ENCODE measurements at regions not wholly inside any gene's neighbourhood (a gene's known extent, or its start where the extent isn't known, plus 50 kb on each side); places are given as distances from the start of the nearest gene placed in this dataset.

DNA sequence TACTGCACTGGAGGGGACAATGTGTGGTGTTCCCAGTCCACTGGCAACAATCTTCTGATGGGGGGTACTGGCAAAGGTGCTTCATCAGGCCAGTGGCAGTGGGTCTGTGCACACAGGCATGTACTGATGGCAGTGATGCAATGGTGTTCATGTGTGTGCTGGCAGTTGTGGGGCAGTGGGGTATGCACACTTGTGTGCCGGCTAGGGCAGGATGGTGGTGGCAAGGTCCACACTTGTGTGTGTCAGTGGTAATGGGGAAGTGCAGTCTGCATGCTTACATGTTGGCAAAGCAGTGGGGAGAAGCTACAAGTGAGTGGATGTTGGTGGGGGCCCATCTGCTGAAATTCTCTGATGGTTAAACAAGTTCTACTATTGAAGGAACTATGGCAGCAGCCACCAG, 504.6 kb upstream of the ZNF462 start:
- DNase-seq = no peak

GRCh38 chr9:106376689-106377088, 486.3 kb upstream of the ZNF462 start:
- DNase-seq = no peak

- DNase-seq = no peak
Observed at GRCh38 chr9:106383072-106383471, 479.9 kb upstream of the ZNF462 start.

- no peak for DNase-seq
Observed at GRCh38 chr9:106387965-106388364, 475.0 kb upstream of the ZNF462 start.

DNA sequence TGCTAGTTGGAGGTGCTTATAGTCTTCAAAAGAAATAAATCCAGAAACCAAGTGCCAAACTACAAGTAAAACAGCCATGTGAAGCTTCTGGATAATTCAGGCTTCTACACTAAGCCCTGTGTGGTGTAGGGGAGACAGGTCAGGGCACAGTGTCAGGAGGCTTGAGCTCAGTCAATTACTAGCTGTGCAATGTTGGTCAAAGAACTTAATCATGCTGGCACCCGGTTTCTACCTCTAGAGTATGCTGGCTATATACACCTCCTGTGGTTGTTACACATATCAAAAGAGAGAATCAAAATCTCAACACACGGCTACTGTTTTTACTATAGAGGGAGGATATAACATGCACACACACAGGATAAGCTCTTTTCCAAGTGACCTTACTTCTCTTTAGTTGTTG, 469.7 kb upstream of the ZNF462 start:
- no peak for DNase-seq

- DNase-seq = no peak
Observed at GRCh38 chr9:106400170-106400569, 462.8 kb upstream of the ZNF462 start.

- DNase-seq = no peak
Observed at GRCh38 chr9:106400950-106401349, 462.0 kb upstream of the ZNF462 start.

DNA sequence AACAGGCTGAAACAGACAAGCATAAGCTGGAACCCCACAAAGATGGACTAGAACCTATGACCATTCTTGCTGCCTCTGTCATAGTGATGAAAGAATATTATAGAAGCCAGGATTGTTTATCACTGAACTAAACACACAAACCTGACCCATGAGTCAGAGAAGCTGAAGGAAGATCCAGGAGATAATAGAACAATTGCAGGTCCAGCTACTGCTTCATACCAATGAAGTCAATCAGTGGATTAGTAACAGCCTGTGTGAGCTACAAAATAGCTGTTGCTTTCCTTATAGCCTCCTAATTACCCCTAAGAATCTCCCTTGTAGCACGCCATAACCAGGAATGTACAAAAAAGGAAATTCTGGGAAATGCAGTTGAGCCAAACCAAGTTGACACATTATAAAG, 459.9 kb upstream of the ZNF462 start:
- DNase-seq = no peak

- DNase-seq = no peak
Observed at GRCh38 chr9:106404137-106404536, 458.8 kb upstream of the ZNF462 start.

- DNase-seq = no peak
Observed at GRCh38 chr9:106405871-106406435, 457.0 kb upstream of the ZNF462 start.

- DNase-seq = no peak
Observed at GRCh38 chr9:106414042-106414441, 448.9 kb upstream of the ZNF462 start.

GRCh38 chr9:106417685-106418084, 445.3 kb upstream of the ZNF462 start:
- no peak for DNase-seq

GRCh38 chr9:106419829-106420228, 443.1 kb upstream of the ZNF462 start:
- no peak for DNase-seq

DNA sequence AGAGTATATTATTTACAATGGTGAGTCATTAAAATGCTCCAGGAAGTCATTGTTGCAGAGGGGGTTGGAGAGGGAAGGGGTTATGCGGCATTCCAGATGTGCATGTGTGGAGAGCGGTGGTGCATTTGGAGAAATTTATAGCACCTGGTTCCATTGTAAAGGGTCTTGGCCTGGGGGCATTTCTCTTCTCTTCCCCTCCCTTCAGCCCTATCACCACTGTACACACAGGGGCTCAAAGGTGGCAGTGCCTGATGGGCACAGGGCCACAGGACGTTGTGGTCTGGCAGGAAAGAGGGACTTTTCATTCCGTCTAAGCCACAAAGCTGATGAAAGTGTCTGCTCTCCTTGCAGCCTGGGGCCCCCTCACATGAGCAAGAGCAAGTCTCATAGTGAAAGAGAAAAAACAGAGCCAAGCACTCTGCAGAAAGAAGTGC, 442.4 kb upstream of the ZNF462 start:
- no peak for DNase-seq

DNA sequence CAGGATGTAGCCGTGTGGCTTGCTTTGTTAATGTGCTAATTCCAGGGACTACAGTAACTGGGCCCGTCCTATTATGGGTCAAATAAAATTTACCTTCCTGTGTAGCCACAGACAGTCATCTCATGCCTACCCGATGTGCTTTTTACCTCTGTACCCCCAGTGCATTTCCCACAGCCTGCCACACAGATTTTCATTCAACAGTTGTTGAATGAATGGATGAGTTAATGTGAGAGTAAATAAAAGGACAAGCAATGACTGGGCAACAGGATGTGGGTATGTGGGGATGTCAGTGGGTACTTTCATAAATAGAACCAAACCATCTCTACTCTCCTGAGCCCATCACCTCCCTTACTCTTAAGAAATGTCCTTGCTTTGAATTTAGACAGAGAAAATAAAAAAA, 441.2 kb upstream of the ZNF462 start:
- DNase-seq = peak; percentile 28

GRCh38 chr9:106423575-106423974, 439.4 kb upstream of the ZNF462 start:
- DNase-seq = no peak

GRCh38 chr9:106432631-106433030, 430.3 kb upstream of the ZNF462 start:
- DNase-seq = no peak

DNA sequence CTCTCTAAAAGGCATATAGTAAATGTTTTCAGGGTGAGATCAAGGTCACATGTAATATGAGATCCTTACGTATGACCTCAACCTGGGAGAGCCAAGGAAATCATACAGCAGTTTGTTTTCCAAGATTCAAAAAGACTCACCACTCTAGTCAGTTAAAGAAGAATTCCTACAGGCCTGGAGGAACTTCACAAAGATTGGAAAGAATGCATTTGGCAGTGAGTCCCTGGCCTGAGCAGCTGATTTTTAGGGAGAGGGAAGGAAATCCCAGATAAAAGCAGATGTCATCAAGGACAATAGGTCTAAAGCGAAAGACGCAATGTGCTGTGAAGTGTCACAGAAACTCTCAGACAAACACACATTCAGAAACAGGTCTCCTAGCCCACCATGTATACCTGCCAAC, 424.0 kb upstream of the ZNF462 start:
- no peak for DNase-seq

GRCh38 chr9:106441283-106441682, 421.7 kb upstream of the ZNF462 start:
- no peak for DNase-seq

- DNase-seq = no peak
Observed at GRCh38 chr9:106443520-106443919, 419.4 kb upstream of the ZNF462 start.

DNA sequence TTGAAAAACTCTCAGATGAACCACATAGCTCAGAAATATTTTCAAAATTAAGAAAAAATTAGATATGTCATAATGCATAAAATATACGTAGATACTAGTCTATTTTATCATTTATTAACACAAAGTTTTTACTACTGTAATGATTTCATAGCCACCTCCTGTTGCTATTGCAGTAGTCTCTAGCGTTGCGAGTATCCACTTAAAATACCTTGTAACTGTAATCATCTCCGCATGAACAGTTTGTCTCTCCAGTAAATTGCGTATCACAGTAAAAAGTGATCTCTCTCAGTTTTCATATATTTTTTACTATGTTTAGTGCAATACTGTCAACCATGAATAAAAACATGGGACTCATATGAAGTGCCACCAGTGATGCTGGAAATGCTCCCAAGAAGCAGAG, 417.9 kb upstream of the ZNF462 start:
- DNase-seq = no peak

DNA sequence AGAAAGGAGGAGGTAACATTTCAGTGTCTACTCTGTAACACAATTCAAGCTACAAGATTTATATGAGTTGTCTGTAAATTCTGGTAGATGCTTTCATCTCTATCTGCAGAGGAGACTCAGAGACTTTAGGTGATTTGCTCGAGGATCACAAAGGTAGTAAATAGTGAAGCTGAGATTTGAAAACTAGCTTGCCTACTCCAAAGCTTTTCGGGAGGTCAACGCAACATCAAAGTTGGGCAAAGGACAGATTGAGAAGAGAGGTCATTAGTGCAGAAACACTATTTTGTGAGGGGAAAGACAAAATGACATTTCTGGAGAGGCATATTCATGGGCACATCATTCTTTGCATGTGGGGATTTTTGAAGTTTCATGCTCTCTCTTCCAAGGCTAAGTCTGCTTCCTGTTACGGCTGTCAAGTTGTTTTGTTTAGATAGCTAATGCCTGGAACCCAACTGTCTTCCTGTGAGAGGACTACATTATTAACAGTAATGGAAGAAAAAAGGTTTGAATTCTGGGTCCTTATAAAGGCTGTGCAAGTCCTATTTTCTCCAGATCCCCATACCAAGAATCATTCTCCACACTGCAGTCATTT, 413.5 kb upstream of the ZNF462 start:
- no peak for DNase-seq

DNA sequence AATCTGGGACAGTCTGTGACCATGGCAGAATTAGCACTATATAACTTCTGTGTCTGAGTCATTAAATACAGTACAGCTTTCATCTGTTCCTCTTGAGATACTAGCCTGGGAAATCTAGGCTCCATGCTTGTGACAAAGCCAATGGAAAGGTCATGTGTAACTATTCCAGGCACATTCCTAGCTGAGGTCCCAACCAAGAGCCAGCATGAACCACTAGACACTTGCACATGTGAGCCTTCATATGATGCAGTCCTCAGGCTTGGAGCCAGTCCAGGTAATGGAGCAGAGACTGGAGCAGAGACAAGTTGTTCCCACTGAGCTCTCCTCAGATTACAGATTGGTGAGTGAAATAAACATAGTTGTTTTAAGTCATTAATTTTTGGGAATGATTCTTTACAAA, 412.4 kb upstream of the ZNF462 start:
- DNase-seq = no peak

GRCh38 chr9:106451223-106451622, 411.7 kb upstream of the ZNF462 start:
- DNase-seq = no peak

GRCh38 chr9:106456581-106456980, 406.4 kb upstream of the ZNF462 start:
- no peak for DNase-seq

Data from NCI-H748 treated with DMSO at 0.1 percent for 48 hours (cell line).